ENCODE measurements at regions not wholly inside any gene's neighbourhood (a gene's known extent, or its start where the extent isn't known, plus 50 kb on each side); places are given as distances from the start of the nearest gene placed in this dataset.

DNA sequence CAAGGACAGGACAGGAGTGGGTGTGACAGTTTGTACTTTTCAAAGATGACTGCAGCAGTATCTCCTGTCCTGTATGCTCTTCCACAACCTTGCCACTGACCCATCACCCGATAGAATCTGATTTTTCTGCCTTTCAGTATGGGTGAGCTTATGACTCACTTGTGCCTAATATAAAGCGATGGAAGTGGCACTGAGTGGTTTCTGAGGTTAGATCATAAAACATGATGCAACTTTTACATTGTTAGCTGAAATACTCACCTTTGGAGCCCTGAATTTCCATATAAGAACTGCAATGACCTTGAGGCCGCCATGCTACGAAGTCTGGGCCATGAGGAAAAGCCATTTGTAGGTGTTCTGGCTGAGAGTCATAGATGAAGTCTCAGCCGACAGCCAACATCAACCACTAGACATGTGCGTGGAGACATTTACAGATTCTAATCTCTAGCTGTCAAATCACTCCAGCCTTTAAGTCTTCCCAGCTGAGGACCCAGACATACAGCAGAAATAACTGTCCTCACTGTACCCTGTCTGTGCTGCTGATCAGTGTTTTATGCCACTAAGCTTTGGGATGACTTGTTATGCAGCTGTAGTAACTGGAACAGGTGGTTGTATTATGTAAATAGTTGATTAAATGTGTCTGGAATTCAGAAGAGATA, 105.9 kb upstream of the ARHGAP20 start:
- no peak for DNase-seq

DNA sequence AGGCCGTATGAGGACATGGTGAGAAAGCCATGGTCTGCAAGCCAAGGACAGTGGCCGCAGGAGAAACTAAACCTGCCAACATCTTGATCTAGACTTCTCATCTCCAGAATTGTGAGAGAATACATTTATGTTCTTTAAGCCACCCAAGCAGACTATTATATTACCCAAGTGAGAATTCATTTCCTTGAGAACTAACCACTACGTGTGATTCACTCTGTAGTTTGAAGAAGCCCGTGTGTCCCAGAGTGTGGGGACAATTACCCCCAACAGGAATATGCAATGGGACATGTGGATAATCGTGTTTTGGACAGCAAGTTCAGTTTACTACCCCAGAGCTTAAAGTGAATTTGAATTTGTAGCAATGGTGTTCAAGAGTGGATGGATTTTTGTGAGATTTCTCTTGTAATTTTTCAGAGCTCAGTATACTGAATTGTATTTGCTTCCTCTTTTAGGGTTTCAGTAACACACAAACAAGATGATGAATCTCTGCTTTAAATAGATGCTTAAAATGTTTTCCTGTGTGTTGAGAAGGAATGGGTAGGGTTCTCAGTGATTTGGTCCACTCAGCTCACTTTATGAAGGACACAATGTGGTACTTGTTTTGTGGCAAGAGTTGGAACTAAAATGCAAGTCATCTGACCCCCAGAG, 100.0 kb upstream of the ARHGAP20 start:
- no peak for DNase-seq

DNA sequence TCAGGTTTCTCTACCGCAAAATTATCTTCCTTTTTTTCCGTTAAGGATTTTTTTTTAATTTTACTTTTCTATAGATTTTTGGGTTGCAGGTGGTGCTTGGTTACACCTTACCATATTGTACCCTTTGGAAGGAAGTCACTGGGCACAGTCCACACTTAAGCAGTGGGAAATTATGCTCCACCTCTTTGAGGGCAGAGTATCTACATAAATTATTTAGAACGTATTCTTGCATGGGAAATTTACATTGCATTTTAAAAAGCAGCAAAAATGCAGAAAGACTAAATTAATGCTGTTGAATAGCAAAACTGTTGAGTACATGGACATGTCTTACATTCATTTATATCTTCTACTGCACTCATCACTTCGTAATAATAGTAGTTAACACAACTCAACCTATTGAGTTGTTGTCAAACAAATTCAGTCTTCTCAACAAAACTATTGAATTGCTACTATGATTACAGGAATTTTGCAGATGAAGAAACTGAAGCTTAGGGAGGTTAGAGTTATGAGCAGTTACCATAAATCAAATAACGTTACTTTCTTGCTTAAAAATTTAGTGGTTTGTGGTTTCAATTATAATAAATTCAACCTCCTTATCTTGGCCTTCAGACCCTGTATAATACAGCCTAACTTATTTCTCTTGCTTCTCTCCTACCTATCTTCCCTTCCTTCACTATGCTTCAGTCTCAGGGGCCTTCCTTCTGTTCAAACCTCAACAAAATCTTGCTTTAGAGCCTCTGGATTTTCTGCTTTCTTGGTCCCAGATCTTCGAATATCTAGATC, 97.4 kb upstream of the ARHGAP20 start:
- DNase-seq: no peak

DNA sequence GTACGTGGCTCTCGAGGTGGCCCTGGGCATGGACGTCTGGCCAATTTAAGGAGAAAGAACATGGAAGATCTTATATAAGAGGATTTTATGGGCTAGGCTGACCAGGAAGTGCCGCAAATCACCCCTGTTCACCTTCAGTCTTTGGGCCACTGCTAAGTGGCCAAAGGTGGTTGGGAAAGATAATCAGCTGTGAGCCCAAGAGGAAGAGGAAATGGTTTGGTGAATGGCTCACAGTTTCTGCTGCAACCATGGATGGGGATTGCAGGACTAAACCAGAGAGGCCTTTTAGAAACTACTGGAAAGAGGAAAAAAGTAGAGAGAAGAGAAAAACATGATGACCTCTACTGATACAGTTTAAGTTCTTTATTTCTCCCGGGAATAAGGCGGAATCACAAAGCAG, 96.0 kb upstream of the ARHGAP20 start:
- DNase-seq: no peak

DNA sequence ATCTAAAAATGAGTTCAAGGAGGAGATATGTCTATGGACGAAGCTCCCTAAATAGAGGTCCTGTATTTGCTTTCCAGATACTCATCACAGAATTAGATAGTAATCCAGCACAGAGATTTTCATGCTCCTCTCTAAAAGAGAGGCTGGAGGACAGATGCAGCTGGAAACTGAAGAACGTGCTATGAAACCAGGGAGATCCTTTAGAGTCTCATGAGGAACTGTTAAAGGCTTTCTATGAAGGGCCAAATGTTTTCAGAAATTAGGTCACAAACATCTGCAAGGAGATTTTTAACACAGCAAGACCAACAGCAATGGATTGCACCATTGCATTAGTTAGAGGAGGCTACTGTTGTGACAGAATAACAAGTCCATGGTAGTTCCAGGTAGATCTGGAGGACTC, 95.6 kb upstream of the ARHGAP20 start:
- DNase-seq: no peak

DNA sequence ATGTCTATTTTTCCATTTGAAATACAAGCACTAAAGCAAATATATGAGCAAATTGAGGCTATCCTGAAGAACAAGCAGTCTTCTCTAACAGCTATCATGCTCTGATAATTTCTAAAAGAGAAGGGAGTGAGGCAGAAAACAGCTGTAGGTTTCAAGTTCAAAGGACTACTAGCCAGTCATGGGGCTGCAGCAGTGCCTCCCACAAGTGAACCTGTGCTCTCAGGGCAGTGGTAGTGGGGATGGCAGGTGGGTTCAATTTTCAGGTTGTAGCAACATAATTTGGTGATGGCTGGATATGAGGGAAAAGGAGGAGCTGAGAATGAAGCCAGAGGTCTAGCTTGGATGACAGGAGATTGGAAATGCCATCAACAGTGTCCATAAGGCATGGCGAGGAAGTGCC, 93.5 kb upstream of the ARHGAP20 start:
- no peak for DNase-seq

DNA sequence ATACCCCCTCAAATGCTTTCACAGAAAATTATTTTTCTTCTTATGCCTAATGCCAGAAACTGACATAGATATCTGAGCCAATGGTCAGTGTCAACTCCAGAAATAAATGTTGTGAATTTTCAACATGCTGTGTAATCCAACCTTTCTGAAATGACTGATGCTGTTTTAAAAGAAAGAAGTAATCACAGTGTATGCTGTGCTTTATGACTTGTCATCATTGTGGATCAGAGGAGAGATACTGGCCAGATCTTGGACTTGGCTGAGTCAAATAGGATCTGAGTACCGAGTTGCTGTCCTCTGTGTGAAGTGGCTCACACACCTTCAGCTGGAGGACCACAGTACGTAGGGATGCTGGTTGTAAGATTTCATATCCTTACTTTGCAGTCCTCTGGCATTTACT, 89.9 kb upstream of the ARHGAP20 start:
- no peak for DNase-seq

DNA sequence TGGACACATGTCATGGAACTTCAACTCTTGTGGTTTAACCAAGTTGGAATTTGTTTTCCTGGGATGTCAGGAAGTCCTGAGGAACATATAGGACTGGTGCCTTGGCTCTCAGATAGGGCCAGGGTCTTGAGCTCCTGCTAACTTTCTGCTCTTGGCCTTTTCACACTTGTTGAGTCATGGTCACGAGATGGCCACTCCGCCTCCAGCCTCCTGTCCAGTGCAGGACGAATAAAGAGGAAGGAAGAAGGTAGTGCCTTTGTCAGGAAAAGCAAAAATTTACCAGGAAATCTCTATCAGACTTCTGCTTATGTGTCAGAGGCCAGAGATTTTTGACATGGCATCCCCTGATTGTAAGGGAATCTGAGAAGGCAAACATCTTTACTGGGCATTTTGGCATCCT, 89.1 kb upstream of the ARHGAP20 start:
- DNase-seq: no peak

DNA sequence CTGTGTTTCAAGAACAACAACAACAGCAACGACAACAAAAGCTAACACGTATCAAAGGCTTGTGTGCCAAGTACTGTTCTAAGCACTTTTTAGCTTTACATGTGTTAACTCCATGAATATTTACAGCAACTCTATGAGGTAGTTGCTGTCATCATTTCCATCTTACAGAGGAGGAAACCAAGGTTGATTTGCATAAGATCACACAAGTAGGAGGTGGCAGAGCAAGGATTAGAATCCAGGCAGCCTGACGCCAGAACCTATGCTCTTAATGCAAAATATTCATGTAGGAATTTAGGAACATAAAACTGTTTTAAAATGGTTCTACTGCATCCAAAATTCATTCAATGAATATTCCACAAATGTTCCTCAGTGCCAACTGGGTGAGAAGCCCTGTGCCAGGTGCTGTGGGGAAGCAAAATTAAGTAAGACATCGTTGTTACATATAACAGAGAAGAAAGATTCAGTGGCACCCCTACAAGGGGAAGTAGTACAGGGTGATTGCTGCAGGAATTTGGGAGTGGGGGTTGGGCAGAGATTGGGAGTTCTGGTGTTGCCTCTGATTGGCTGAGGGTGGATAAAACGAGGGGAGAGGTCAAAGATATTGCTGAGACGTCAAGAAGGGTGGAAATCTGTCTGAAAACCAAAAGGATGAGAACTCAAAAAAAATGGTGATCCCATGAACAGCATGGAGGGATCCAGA, 86.1 kb upstream of the ARHGAP20 start:
- no peak for DNase-seq

DNA sequence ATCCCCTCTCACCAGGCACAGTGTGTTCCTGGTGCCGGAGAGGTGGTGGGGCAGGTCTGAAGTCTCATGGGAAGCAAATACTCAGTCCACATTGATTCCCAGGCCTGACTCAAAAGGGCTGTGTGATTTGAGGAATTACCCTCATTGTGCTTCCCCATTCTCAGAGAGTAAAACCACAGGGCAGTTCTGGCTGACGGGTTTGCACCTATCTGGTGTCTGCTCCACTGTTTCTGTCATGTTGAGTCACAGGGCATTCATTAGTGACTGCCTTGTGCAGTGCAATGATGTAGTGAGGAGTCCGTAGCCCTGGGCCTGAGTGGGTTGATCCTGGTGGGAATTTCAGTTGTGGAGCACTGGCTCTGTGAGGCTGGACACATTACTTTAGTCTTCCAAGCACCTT, 85.2 kb upstream of the ARHGAP20 start:
- DNase-seq: no peak

DNA sequence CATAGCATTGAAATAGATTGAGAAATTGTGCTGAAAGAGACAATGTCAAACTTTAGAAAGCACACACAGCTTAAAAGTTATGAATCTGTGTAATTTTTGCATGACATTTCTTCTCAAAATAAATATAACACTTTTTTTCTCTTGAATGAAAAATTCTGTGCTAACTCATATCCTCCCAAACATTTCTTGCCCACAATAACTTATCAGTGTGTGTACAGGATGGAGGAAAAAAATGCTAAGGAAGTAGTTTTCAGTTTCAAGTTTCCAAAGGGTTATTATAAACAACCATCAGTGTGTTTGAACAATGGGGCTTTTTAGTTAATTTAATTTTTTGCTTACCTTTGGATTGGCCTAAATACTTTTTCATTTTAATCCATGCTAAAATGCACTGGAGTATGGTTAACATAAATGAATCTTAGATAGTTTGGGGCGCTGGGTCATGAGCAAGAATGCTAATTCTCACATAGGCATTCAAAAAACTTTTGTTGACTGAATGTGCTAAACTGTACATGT, 82.9 kb upstream of the ARHGAP20 start:
- no peak for DNase-seq

DNA sequence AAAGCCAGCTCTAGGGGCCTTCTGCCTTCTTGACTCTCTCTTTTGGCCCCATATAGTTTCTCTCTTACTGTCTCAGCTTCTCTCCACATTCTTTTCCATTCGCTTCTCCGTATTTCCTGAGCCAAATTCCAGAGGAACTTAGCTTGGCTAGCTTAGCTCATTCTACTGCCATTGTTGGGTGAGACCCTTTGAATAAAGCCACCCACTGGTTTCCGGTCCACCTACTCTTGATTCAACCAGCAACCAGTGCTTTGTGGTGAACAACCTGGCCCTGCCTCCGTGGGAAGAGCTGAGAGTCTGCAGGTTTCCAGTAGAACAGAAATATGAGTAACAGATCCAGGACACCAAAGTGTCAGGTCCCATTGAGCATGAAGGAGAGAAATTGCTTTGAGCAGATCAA, 81.3 kb upstream of the ARHGAP20 start:
- no peak for DNase-seq

DNA sequence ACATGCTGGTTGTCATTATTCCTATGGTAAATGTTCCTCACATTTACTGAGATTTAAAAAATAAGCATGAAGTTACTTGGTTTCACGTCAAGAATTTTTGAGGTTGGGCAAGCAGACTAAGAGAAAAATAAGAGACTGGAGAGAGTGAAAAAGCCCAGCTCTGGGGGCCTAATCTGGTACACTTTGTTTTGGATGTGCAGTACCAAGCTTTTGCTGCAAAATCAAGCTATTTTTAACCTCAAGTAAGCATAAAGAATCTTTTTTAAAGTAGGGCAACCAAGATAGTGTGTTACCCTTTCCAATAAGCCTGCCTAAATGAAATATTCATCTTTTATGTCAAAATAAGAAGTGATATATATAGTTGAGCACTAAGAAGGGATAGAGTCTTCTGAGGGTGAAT, 79.4 kb upstream of the ARHGAP20 start:
- DNase-seq: no peak

DNA sequence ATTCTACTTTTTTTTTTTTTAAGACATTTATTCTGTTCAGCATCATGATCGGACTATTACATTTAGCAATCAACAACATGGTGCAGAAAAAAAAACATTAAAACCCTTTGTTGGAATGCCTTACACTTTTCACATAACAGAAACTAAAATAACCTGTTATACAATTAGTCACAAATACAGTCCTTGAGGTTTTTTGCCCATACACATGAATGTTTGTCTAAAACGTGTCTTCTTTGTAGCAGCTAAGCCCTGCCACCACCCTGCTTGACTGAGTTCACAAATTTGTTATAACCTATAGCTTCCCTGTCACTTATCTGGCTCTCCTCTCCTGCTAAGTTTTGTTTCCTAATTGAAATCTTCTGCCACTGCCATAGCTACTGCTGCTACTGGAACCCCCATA, 75.4 kb upstream of the ARHGAP20 start:
- DNase-seq: no peak

DNA sequence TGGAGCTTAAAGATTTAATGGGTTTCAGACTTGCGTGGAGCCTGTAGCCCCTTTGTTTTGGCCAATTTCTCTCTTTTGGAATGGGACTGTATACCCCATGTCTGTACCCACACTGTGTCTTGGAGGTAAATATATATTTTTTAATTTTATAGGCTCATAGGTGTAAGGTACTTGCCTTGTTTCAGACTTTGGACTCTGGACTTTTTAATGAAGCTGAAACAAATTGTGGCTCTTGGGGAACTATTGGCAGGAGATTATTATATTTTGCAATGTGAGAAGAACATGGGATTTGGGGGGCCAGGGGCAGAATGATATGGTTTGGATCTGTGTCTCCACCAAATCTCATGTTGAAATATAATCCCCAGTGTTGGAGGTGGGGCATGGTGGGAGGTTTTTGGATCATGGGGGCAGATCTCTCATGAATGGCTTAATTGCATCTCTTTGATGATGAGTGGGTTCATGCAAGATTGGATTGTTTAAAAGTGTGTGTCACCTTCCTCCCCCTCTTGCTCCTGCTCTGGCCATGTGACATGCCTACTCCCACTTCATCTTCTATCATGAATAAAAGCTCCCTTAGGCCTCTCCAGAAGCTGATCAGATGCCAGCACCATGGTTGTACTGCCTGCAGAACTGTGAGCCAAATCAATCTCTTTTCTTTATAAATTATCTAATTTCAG, 74.1 kb upstream of the ARHGAP20 start:
- no peak for DNase-seq

DNA sequence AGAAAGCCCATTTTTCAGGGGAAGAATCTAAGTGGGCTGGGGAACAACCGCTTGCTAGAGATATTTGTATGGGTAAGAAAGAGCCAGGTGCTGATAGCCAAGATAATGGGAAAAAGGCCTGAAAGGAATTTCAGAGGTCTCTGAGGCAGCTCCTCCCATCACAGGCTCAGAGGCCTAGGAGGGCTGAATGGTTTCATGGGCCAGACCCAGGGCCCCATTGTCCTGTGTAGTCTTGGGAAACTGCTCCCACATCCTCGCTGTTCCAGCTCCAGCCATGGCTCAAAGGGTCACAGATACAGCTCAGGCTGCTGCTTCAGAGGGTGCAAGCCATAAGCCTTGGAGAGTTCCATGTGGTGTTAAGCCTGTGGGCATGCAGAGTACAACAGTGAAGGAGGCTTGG, 73.2 kb upstream of the ARHGAP20 start:
- DNase-seq: no peak

DNA sequence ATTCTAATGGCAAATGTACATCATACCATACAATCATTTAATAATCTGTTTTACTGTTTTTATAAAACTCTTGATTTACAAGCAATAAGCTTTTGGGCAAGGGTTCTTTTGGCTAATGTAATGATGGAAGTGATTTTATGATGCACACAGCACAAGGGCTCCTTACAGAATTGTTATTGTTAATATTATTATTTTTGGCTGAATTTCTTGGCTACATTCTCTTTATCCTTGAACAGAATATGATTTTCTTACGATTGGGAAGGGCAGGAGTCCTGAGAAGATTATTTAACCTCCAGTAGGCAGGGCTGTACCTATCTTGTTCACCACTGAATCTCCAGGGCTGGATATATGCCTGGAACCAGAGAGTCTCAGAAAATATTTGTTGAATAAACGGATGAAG, 70.4 kb upstream of the ARHGAP20 start:
- no peak for DNase-seq

DNA sequence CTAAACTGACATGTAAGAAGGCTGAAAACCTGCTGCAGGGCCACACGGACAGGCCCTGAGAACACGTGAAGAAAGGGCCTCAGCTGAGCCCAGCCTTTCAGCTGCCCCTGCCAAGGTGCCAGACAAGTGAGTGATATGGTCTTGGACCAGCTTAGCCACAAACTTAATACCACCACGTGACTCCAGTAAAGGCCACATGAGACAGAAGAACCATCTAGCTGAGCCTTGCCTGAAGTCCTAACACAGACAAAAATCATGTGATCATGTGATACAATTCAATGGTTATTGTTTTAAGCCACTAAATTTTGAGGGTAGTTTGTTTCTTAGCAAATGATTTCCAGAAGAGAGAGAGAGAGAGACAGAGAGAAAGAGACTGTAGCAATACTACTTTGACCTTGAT, 66.9 kb upstream of the ARHGAP20 start:
- DNase-seq: no peak

DNA sequence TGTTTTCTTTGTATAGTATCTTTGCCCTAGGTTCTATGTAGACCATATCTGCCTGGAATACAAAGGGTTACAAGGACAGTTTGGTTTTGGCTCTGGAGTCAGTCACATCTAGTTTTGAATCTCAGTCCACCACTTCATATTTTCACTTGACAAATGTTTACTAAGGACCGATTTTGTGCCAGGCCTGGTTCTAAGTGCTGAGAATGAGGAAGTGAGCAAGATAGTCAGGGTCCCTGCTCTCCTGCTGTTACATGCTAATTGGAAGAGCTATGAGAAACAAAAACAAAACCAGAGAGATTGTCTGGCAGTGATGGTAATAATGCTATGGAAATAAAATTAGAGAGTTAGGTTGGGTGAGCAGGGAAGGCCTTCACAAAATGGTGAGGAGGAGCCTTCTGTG, 66.1 kb upstream of the ARHGAP20 start:
- DNase-seq: no peak

DNA sequence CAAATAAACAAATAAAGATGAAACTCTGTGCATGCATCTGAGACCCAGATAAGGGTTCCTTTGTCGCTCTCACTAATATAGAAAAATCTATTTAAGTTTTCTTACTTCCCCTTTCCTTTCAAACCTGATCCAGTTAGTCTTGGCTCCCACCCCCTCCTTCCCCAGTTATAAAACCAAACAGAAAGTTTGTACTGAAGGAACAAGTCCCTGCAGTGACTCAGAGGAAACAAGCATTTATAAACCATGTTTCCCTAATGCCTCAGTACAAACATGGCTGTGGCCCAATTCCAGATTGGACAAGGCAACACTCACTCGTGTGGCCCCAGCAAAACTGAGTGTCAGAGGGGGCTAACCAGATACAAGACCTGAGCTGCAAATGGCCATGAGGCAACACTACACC, 65.5 kb upstream of the ARHGAP20 start:
- DNase-seq: no peak

DNA sequence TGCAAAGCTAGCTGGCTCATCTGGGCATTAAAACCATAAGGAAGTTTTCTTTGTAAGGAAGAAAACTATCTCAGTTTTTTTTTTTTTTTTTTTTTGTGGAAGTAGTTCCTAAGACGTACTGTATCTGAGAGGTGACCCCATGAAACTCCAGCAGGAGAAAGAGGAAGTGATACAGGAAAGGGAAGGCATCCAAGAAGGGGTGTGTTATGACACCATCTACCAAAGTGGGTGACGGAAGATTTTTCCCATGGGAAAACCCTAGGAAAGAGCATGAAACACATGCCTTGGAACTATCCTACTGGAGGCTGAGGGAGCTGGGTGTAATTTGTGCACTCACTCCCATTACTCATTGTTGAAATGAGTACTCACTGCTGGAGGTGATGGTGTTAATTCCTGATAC, 63.8 kb upstream of the ARHGAP20 start:
- DNase-seq: no peak

DNA sequence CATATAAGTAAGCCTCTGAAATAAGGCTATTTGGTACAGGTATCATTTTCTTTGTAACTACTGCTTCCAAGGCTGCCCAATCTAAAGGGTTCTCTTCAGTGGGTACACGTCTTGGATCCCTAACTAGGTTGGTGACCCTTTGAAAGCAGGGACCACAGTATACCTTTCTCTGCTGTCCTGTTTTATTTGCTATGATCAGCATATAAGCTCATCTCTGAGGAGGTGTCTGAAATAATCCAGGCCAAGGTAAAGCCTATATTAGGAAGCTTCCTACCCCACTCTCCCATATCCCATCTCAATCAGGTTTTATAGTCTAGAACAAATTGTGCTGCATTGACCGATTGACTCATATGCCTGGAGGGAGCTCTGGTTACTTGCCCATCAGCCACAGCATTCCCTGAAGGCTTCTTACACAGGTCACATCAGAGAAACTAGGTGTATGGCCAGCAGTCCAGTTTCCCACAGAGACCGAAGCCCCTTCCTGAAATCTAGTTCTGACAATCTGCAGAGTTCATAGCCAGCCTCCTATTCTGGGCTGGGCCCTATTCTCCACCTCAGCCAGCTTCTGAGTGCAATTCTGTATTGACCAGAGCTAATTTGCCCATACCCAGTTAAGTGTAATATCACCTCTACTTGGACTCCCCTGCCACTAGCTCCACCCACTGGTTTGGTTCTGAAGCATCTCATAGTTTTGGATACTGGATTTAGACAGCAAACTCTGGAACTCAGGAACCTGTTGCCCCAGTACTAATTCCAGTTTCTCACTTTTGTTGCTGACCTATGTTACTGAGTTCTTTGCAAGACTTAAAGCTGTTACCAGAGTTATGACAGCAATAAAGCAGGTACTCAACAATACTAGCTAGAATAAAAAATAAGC, 62.1 kb upstream of the ARHGAP20 start:
- DNase-seq: no peak
